MG63 (cell line): ENCODE measurements at regions not wholly inside any gene's neighbourhood (a gene's known extent, or its start where the extent isn't known, plus 50 kb on each side); places are given as distances from the start of the nearest gene placed in this dataset.
A peak's percentile ranks its signal among the peaks of the same experiment; 100 is the strongest.
"Not testable (repeated sequence)": the region's sequence is repeated elsewhere in the genome, so short reads cannot be mapped to it uniquely, and the experiment has no call there.

Experiments used
- DNase-seq: peaks from one replicate; pipeline ENCODE4 v3.0.0-alpha.2; 2020
- H3K27me3 ChIP-seq: fragments of 250-450 bp; sonication (Bioruptor Pico); 2 replicates; pipeline ENCODE4 v1.5.1; 2020; ENCODE audit warnings: mild to moderate bottlenecking, moderate library complexity
- H3K36me3 ChIP-seq: fragments of 250-450 bp; sonication (Bioruptor Pico); 2 replicates; pipeline ENCODE4 v1.5.1; 2020; ENCODE audit warnings: mild to moderate bottlenecking, moderate library complexity
- H3K4me3 ChIP-seq: fragments of 250-450 bp; sonication (Bioruptor Pico); 2 replicates; pipeline ENCODE4 v1.5.1; 2020; ENCODE audit warnings: mild to moderate bottlenecking, moderate library complexity
- H3K9me3 ChIP-seq: fragments of 250-450 bp; sonication (Bioruptor Pico); 2 replicates; pipeline ENCODE4 v1.5.1; 2020; ENCODE audit warnings: mild to moderate bottlenecking, moderate library complexity

DNA sequence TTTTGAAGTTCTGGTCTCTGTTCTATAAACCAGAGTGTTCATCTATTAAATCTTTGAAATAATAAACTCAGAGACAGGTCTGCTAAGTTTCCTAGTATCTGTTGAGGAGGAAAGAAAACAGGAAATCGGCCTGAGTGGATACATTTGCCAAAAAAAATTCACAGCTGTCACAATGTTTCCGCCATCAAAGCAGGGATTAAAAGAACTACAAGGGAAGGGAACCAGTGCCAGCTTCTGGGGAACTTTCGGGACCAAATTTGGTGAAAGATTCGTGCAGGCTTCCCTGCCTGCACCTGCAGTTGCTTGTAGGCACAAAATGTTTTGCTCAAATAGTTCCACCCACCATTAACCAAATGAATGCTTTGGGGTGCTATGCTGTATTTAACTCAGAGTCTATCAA lies 267.5 kb downstream of the MSX2 start:
- DNase-seq: no peak
- no peaks in the 10 kb centered on the region for H3K36me3 ChIP-seq
- peaks cover 27% of the 10 kb centered on the region for H3K27me3 ChIP-seq
- 0 out of 2 replicates have a peak, but pooled peaks cover 2% of the 10 kb centered on the region for H3K9me3 ChIP-seq
- H3K4me3 ChIP-seq: no peak overlapping the region

DNA sequence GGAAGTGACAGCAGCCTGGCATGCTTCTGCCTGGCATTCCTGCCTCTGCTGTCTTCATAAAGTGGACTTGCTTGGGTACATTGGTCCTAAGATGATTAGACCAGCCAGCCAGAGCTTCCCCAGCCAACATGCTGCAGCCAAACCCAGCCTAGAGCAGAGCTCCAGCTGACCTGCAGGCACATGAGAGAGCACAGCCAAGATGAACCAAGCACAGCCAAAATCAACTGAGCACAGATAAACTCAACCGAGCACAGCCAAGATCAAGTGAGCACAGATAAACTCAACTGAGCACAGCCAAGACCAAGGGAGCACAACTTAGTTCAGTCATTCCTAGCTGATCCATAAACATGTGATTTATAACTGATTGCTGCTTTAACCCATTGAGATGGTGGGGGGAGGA lies 266.5 kb downstream of the MSX2 start:
- Histone ChIP-seq H3K36me3 (no peaks in the 10 kb centered on the region), H3K9me3 (0 out of 2 replicates have a peak, but pooled peaks cover 2% of the 10 kb centered on the region), H3K4me3 (no peak overlapping the region), H3K27me3 (peaks cover 22% of the 10 kb centered on the region)
- DNase-seq: no peak

DNA sequence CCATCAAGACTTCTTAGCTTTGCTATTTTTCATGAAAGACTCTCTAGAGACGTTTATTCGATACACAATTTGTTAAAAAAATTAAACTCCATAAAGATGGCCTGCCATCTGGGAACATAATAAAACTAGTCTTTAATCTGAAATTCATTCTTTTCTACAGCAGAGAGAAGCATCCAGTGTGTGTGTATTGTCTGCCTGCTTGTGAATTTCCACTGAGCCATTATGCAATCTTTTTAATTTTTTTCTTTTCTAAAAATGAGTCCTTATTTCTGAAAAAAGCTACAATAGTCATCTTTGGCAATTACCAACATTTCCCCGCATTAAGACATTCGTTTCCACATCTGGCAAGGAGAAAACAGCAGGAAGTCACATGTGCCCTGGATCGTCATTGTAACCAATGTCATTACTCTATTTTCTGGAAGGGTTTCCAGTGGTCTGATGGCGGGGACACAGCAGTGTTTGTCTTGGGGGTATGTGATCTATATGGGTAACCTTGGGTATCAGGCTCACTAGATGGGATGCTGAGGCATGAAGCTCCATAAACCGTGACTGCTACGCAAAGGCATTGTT lies 263.1 kb downstream of the MSX2 start:
- Histone ChIP-seq H3K4me3 (no peak overlapping the region), H3K9me3 (0 out of 2 replicates have a peak, but pooled peaks cover 2% of the 10 kb centered on the region), H3K27me3 (peaks cover 17% of the 10 kb centered on the region), H3K36me3 (no peaks in the 10 kb centered on the region)
- DNase-seq: no peak

DNA sequence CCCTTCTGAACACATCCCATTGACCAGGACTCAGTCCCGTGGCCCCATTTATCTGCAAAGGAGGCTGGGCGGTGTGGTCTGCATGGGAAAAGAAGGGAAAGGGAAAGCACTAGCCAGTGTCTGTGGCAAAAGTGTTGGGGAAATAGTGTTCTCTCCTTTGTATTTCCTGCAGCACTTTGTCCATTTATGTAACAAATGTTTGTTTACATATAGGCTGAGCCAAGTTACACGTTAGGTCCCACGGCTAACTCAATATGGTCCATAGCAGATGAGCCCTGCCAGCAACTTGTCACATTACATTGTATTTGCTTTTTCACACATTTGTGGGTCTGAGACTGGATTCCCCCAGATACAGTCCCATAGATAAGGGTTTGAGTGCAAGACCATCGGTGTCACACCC lies 260.5 kb downstream of the MSX2 start:
- 0 out of 2 replicates have a peak, but pooled peaks cover 2% of the 10 kb centered on the region for H3K9me3 ChIP-seq
- H3K36me3 ChIP-seq: no peaks in the 10 kb centered on the region
- DNase-seq: no peak
- no peak overlapping the region for H3K4me3 ChIP-seq
- peaks cover 6% of the 10 kb centered on the region for H3K27me3 ChIP-seq

DNA sequence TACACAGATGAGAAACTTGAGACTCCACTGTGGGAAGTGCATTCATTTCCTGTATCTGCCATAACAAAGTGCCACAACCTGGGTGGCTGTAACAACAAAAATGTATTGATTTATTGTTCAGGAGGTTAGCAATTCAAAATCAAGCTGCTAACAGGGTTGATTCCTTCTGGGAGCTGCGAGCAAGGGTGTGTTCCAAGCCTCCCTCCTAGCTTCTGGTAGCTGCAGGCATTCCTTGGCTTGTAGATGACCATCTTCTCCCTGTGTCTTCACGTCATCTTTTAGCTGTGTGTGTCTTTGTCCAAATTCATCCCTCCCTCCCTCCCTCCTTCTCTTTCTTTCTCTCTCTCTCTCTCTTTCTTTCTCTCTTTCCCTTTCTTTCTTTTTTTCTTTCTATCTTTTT lies 258.1 kb downstream of the MSX2 start:
- no peak for DNase-seq
- peaks cover 18% of the 10 kb centered on the region for H3K27me3 ChIP-seq
- no peaks in the 10 kb centered on the region for H3K9me3 ChIP-seq
- no peak overlapping the region for H3K4me3 ChIP-seq
- no peaks in the 10 kb centered on the region for H3K36me3 ChIP-seq

DNA sequence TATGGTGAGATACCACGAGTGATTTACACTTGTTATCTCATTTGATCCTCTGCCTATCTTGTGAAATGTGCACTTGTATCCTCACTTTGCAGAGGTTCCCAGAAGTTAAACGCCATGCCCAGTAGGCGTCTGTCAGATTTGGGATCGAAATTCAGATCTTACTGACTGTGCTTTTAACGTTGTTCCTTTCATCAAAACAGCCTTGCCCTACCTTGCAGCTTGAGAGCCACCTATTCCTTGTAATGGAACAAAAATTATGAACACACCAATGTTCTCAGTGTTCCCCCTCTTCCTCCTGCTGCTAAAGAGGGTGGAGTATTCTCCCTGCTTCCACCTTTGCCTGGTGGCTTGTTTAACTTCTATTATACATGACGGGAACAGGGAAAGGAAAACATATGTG lies 257.0 kb downstream of the MSX2 start:
- Histone ChIP-seq H3K4me3 (no peak overlapping the region), H3K27me3 (peaks cover 26% of the 10 kb centered on the region), H3K36me3 (no peaks in the 10 kb centered on the region), H3K9me3 (no peaks in the 10 kb centered on the region)
- no peak for DNase-seq

DNA sequence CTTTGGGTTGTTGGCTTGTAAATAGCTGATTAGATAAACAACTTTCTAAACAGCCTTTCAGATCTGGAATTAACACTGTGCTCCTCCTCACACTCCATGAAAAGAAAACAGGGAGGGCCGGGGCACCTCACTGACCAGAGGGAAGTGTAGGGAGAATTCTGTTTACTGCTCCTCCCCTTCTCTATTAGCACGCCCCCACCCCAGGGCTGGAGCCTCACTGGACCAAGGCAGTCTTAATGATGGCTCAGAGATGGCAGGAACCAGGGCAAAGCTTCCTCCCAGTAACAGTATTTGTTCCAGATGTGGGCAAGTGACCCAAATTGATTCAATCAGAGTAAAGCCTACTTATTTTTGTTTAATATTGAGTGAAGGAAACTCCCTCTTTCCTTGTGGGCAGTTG lies 256.6 kb downstream of the MSX2 start:
- H3K4me3 ChIP-seq: no peak overlapping the region
- H3K9me3 ChIP-seq: no peaks in the 10 kb centered on the region
- DNase-seq: no peak
- H3K27me3 ChIP-seq: peaks cover 26% of the 10 kb centered on the region
- no peaks in the 10 kb centered on the region for H3K36me3 ChIP-seq

DNA sequence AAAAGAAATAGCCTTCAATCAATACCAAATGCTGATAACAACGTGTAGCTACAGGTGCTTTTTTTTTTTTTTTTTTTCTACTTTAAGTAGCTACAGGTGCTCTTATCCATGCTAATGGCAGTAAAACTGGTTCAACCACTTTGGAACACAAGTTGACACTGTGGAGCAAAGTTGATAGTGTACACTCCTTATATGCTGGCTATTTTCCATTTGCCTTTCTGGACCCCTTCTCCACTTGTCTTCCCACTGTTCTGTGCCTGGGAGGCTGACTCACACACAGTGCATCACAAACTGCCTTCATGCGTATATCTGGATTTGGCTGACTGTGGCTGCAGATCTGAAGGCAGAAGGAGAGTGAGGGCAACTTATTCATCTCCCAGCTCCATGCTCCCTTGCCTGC lies 247.9 kb downstream of the MSX2 start:
- no peak overlapping the region for H3K4me3 ChIP-seq

DNA sequence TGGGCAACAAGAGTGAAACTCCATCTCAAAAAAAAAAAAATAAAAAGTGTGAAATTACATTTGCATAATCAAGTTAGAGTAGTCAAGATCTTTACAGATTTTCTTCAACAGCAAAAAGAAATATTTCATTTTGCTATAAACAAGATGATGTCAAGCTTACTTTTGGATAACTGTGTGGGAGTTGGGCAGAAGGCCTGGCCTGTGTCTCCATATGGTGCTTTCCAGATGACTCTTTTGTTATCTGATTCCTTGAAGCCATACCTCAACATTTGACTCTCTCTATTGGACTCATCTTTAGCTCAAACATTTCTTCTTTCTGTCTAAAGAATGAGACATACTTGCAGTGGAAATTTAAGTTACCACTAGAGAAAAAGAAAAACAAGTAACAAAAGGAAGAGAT lies 246.8 kb downstream of the MSX2 start:
- DNase-seq: no peak
- Histone ChIP-seq H3K36me3 (no peaks in the 10 kb centered on the region), H3K4me3 (no peak overlapping the region), H3K27me3 (peaks cover 13% of the 10 kb centered on the region; the same call in 1 of the 2 replicates), H3K9me3 (peaks cover 5% of the 10 kb centered on the region; the same call in 1 of the 2 replicates)

More for the DNA sequence above, 247.9 kb downstream of the MSX2 start:
- DNase-seq: no peak
- Histone ChIP-seq H3K27me3 (peaks cover 19% of the 10 kb centered on the region), H3K9me3 (peaks cover 3% of the 10 kb centered on the region; the same call in 1 of the 2 replicates), H3K36me3 (no peaks in the 10 kb centered on the region)

DNA sequence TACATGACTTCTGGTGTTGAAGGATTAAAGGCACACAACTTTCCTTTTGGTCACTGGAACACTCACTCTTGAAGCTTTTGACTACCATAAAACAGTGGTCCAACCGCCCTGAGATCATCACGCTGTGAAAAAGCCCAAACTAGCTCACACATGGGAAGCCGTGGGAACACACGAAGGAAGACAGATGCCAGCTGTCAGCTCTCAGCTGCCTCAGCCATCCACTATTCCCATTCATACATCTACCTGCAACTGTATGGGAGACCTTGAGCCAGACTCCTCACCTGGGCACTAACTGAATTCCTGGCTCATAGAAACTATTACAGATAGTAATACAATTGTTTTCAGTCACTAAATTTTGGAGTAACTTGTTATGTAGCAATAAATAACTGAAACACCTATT lies 246.1 kb downstream of the MSX2 start:
- no peak for DNase-seq
- Histone ChIP-seq H3K4me3 (no peak overlapping the region), H3K36me3 (no peaks in the 10 kb centered on the region), H3K9me3 (peaks cover 9% of the 10 kb centered on the region; the same call in 1 of the 2 replicates), H3K27me3 (peaks cover 13% of the 10 kb centered on the region; the same call in 1 of the 2 replicates)

DNA sequence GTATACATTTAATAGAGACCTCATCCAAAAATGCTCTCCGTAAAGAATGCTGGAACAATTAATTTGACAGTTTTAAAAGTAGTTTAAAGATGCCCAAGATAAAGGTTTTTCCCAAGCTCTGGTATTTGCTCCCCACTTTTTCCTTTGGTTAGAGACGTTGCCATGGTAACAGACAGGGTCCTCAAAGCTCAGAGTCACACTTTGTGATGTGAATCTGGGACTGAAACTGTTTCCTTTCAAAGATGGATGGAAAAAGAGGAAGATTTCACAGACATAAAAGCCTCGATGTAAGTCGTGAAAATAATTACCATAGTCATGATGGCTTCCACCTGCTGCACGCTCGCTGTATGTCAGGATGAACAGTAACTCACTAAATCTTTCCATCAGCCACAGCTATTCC lies 229.5 kb downstream of the MSX2 start:
- no peaks in the 10 kb centered on the region for H3K36me3 ChIP-seq
- H3K9me3 ChIP-seq: no peaks in the 10 kb centered on the region
- no peak for DNase-seq
- no peak overlapping the region for H3K4me3 ChIP-seq
- H3K27me3 ChIP-seq: peaks cover 20% of the 10 kb centered on the region

DNA sequence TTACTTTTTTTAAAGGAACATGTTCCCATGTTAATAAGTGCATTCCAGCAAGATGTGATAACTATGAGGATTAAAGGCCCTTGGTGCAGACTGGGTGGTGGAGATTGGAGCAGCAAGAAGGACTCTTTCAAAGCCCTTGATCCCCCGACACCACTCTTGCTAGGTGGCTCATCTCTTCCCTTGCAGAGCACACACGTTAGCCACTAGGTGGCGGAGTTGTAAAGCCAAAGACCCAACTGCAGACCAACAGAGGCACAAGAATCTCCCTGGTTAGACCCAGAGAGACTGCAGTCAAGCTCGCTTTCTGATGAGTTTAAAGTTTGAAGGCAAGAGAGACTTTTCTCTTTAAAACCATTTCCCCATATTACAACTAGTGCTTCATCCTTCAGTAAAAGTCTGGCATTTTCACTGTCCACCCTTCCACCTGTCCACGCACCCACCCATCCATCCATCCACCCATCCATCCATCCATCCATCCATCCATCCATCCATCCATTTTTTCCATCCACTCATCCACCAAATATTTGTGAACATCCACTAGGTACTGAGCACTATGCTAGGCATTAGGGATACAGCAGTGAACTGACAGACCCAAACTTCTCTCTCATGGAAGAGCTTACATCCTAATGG lies 226.9 kb downstream of the MSX2 start:
- Histone ChIP-seq H3K36me3 (no peaks in the 10 kb centered on the region), H3K9me3 (0 out of 2 replicates have a peak, but pooled peaks cover 2% of the 10 kb centered on the region), H3K27me3 (peaks cover 24% of the 10 kb centered on the region), H3K4me3 (no peak overlapping the region)
- peak; percentile 64 for DNase-seq

DNA sequence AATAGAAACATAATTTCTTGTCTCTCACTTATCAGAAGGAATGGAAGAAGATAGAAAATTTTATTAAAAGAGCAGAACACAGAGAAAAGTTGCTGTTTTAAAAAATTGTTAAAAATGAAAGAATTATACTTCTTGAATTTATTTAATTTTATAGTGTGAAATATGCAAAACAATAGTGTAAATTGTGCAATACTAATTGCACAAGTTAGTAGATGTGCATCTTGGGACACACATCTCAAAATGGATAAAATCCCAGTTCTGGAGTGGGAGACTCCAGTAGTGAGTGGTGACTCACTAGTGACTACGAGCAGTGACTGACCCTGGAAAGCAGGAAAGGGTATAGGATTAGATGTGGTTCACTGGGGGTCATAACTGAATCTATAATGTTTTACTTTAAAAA lies 223.2 kb downstream of the MSX2 start:
- H3K9me3 ChIP-seq: 0 out of 2 replicates have a peak, but pooled peaks cover 2% of the 10 kb centered on the region
- H3K27me3 ChIP-seq: peaks cover 27% of the 10 kb centered on the region
- H3K4me3 ChIP-seq: no peak overlapping the region
- no peaks in the 10 kb centered on the region for H3K36me3 ChIP-seq
- no peak for DNase-seq

DNA sequence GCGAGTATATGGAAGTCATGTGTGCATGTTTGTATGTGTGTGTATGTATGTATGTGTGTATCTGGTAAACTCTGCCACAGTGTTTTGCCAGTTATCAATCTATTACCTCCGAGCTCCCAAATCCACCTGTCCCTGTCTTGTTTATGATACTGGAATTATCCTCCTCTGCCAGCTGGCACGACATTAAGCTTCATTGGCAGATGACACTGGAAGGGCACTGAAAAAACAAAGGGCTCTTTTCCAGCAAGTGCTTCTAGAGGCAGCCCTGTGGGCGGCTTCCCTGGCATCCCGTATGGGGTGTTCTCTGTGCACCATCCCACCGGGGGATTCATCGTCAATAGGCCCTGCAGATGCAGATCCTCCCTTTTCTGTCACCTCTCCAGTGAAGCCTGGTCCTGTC lies 221.5 kb downstream of the MSX2 start:
- no peak for DNase-seq
- Histone ChIP-seq H3K4me3 (no peak overlapping the region), H3K27me3 (peaks cover 37% of the 10 kb centered on the region), H3K9me3 (0 out of 2 replicates have a peak, but pooled peaks cover 2% of the 10 kb centered on the region), H3K36me3 (no peaks in the 10 kb centered on the region)

DNA sequence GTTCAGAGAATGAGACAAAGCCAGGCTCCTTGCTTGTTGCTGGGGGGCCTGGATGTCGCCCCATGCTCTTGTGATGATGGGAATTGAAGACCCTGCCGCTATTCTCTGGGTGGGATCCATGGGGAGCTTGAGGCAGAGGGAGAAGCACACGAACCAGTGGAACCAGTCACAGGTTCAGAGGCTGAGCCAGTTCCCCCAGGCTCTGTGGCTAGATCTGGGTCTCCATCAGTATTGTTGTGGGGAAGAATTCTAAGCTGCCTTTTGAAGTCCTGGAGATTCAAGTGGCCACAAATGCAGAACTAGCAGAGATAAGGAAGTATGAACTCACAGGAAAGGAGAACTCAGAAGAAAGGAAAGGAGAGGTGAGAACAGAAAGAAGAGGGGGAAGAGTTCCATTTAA lies 219.4 kb downstream of the MSX2 start:
- DNase-seq: no peak
- Histone ChIP-seq H3K36me3 (no peaks in the 10 kb centered on the region), H3K27me3 (peaks cover 35% of the 10 kb centered on the region), H3K4me3 (no peak overlapping the region), H3K9me3 (0 out of 2 replicates have a peak, but pooled peaks cover 2% of the 10 kb centered on the region)

DNA sequence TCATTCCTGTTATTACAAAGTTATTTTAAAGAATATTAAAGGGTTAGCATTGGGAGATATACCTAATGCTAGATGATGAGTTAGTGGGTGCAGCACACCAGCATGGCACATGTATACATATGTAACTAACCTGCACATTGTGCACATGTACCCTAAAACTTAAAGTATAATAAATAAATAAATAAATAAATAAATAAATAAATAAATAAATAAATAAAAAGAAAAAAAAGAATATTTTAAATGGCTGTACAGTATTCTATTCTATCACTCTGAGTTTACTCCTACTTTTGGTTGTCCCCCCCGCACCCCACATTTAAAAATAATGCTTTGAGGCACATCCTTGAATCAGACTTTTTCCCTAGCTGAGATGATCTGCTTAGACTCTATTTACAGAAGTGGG lies 218.6 kb downstream of the MSX2 start:
- not testable (repeated sequence) for H3K36me3 ChIP-seq, H3K9me3 ChIP-seq, H3K4me3 ChIP-seq, DNase-seq
- H3K27me3 ChIP-seq: peaks cover 36% of the 10 kb centered on the region

DNA sequence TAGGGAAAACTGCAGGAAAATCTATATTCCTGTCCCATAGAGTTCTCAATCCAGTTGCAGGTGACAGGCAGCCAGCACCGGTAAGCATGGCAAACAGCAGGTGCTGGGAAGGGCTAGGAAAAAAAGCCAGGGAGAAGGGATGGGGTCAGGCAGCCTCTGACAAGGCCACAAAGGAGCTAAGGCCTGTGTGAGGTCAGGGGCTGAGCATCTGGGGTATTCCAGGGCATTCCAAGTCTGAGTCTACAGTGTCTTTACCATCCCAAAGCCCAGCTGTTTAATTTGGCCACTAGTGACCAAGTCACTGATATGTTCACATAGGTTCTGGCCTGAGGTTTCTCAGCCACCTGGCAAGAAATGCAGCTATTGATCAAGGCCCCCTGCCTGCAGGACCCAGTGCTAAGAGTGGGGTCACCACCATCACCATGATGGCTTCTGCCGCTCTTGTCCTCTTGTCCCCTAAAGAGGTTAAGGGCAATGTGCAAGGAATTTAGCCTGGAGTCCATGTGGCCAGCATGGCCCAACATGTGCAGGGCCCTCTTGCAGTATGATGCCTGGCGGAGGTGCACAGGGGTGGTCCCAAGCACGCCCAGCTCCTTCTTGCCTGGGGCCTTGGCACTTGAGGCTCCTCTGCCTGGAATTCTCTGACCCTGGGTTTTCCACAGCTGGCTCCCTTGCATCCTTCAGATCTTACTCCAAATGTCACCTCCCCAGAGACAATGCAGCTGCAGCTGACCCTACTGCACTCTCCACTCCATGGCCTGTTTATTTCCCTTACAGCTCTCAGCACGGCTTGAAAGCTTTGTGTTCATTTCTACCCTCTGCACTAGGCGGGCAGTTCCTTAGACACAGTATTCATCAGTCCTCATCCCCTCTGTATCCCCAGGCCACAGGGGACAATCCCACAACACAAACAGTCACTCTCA lies 213.1 kb downstream of the MSX2 start:
- H3K36me3 ChIP-seq: no peaks in the 10 kb centered on the region
- no peak for DNase-seq

More for the DNA sequence above, 213.1 kb downstream of the MSX2 start:
- H3K9me3 ChIP-seq: 0 out of 2 replicates have a peak, but pooled peaks cover 2% of the 10 kb centered on the region
- H3K27me3 ChIP-seq: peaks cover 18% of the 10 kb centered on the region
- no peak overlapping the region for H3K4me3 ChIP-seq
